ENCODE measurements at regions not wholly inside any gene's neighbourhood (a gene's known extent, or its start where the extent isn't known, plus 50 kb on each side); places are given as distances from the start of the nearest gene placed in this dataset.

GRCh38 chr20:4437131-4437530, 188.0 kb upstream of the ADRA1D start (continued):
- TF ChIP-seq NANOG (IDR thresholded peaks at IDR 0.05; ENCODE audit: insufficient read depth, low read depth, low read length, poor library complexity, severe bottlenecking) (no peak), JUND (IDR thresholded peaks at IDR 0.05; ENCODE audit: low read length) (no peak)

All from H1 (cell line).